ENCODE measurements at regions not wholly inside any gene's neighbourhood (a gene's known extent, or its start where the extent isn't known, plus 50 kb on each side); places are given as distances from the start of the nearest gene placed in this dataset.

DNA sequence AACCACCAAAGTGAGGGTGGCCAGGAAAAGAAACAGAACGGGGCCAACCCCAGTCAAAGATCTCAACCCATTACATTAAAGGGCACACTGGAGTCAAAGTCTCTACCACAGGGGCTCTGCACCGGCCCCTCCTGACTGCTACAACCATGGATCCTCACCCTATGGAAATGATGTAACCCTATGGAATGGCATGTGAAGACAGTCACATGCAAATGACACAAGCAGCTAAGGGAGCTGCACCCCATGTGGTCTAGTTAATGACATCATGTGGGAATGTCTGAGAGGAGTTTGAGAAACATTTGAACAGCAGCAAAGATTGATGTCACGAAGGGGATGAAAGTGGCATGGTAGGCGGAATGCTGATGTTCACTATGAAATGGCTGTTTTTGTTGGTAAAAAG lies 298.2 kb upstream of the SLCO3A1 start:
- H3K4me3 ChIP-seq (ENCODE audit: low read depth, low read length): no peak overlapping the region
- DNase-seq (ENCODE audit: low read depth): no peak
- in situ Hi-C loops (cut with HindIII; ENCODE audit: low sequenced_read_pairs): no loop called here
- TF ChIP-seq, protein P1, sequence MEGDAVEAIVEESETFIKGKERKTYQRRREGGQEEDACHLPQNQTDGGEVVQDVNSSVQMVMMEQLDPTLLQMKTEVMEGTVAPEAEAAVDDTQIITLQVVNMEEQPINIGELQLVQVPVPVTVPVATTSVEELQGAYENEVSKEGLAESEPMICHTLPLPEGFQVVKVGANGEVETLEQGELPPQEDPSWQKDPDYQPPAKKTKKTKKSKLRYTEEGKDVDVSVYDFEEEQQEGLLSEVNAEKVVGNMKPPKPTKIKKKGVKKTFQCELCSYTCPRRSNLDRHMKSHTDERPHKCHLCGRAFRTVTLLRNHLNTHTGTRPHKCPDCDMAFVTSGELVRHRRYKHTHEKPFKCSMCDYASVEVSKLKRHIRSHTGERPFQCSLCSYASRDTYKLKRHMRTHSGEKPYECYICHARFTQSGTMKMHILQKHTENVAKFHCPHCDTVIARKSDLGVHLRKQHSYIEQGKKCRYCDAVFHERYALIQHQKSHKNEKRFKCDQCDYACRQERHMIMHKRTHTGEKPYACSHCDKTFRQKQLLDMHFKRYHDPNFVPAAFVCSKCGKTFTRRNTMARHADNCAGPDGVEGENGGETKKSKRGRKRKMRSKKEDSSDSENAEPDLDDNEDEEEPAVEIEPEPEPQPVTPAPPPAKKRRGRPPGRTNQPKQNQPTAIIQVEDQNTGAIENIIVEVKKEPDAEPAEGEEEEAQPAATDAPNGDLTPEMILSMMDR (IDR thresholded peaks at IDR 0.05; ENCODE audit: low read depth, low read length, missing control alignments): no peak

DNA sequence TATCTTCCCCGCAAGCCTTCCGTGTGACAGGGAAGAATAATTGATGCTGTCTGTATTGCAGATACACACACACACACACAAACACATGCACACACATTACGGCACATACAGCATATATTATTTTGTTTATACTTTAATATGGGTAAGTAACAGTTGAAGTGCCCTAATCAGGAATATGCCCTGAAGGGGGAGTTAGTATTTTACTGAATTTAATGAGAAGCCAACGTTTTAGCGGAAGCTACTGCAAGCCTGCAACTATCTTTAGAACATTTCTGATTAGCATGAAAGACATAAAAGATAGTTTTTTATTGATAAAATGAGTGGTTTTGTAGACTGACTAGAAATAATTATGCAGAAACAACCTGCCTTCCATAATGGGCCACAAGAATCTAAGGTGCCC lies 296.6 kb upstream of the SLCO3A1 start:
- no peak for DNase-seq (ENCODE audit: low read depth)
- in situ Hi-C loops (cut with HindIII; ENCODE audit: low sequenced_read_pairs): no loop called here
- TF ChIP-seq, protein P1 (IDR thresholded peaks at IDR 0.05; ENCODE audit: low read depth, low read length, missing control alignments): no peak
- H3K4me3 ChIP-seq (ENCODE audit: low read depth, low read length): no peak overlapping the region

DNA sequence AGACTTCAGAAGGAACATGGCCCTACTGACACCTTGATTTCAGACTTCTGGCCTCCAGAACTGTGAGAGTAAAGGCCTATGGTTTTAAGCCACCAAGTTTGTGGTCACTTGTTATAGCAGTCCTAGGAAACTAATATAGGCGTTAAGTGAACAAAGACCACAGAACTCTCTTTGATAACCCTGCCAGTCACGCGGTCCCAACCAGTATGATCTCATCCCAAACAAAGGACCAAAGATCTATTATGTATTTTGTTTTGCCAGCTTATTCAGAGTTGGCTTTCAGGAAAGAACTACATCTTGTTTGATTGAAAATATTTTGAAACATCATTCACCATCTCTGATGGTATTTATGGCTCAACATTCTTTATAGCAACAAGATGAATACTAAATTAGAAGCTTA lies 294.4 kb upstream of the SLCO3A1 start:
- DNase-seq (ENCODE audit: low read depth): no peak
- H3K4me3 ChIP-seq (ENCODE audit: low read depth, low read length): no peak overlapping the region
- in situ Hi-C loops (cut with HindIII; ENCODE audit: low sequenced_read_pairs): no loop called here
- TF ChIP-seq, protein P1 (IDR thresholded peaks at IDR 0.05; ENCODE audit: low read depth, low read length, missing control alignments): no peak

DNA sequence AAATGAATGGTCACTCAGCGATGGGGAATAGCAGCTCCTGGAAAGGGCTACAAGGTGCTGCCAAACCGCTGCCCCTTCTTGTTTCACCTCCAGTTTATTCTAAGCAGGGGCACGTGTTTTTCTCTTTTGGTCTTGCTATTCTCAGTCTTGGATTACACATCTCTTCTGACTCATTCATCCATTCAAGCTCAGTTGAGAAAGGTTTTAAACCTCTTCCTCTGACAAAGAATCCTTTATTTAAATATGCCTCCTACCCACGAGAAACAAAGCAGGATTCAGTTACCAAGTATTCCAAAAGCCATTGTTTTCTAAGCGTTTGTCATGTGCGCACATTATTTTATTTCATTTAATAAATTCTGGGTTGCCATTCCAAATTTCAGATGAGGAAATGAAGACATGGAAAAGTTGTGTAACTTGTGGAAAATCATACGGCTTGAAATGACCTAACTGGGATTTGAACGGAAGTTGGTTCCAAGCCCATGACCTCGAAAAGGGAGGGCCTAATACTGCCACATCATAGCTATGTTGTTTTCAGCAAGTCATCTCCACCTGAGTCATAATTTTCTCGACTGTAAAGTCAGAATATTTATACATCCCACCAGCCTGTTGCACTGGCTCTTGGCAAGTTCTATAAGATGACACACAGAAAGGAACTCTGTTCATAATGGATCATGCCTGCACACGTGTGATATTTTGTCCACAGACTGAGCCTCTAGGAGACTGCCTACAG lies 292.0 kb upstream of the SLCO3A1 start:
- peak; percentile 84 for DNase-seq (ENCODE audit: low read depth)
- no peak overlapping the region for H3K4me3 ChIP-seq (ENCODE audit: low read depth, low read length)
- in situ Hi-C loops (cut with HindIII; ENCODE audit: low sequenced_read_pairs): no loop called here
- TF ChIP-seq, protein P1 (IDR thresholded peaks at IDR 0.05; ENCODE audit: low read depth, low read length, missing control alignments): no peak

DNA sequence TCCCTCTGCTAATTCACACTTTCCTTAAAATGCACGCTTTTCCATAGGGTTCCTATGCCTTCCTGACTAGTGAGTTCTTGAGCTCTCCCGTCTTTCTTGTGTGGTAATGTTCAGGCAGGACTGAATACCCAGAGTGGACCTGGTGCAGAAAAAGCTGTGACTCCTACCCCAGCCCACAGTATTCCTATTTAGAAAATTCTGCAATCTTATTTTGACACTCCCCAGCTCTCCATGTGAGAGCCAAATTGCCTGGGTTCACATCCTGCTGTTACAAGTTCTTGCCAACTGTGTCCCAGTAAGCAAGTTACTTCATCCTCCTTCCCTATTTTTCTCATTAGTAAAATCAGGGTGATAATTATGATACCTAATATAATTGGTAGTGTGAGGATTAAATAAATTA lies 290.8 kb upstream of the SLCO3A1 start:
- H3K4me3 ChIP-seq (ENCODE audit: low read depth, low read length): no peak overlapping the region
- no peak for DNase-seq (ENCODE audit: low read depth)
- in situ Hi-C loops (cut with HindIII; ENCODE audit: low sequenced_read_pairs): no loop called here
- TF ChIP-seq, protein P1 (IDR thresholded peaks at IDR 0.05; ENCODE audit: low read depth, low read length, missing control alignments): no peak

DNA sequence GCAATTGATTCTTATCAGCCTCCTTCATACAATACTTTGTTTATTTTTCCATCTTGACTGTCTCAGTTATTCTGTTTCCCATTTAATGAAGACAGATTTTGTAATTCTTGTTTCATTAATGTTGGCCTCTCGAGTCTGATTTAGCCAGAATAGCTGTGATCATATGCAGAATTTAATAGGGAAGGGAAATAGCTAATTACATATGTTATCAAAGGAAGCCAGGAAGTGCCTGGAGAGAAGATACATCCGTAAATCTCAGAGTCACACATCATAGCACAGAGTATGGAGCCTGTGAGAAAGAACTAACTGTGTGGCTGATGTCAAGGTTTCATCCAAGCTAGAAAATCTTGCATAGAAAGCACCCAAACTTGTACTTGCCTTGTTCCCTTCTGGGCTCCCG lies 288.9 kb upstream of the SLCO3A1 start:
- TF ChIP-seq, protein P1 (IDR thresholded peaks at IDR 0.05; ENCODE audit: low read depth, low read length, missing control alignments): no peak
- no peak overlapping the region for H3K4me3 ChIP-seq (ENCODE audit: low read depth, low read length)
- in situ Hi-C loops (cut with HindIII; ENCODE audit: low sequenced_read_pairs): no loop called here
- no peak for DNase-seq (ENCODE audit: low read depth)
